Middle frontal gyrus (tissue), 1 donor: ENCODE measurements at regions not wholly inside any gene's neighbourhood (a gene's known extent, or its start where the extent isn't known, plus 50 kb on each side); places are given as distances from the start of the nearest gene placed in this dataset.

Source experiments
- DNase-seq: peaks from one replicate; pipeline ENCODE4 v3.0.0-alpha.2; 2015; ENCODE audit warnings: low spot score; ENCODE audit errors: extremely low spot score

- DNase-seq, result no peak
Observed at GRCh38 chr2:19041434-19042041, 316.9 kb downstream of the OSR1 start.

- no peak for DNase-seq
Observed at GRCh38 chr2:19038071-19039015, 320.1 kb downstream of the OSR1 start.

GRCh38 chr2:19036091-19036490 is 322.3 kb downstream of the OSR1 start:
- DNase-seq, result no peak

GRCh38 chr2:19035238-19035637 is 323.2 kb downstream of the OSR1 start:
- no peak for DNase-seq

- no peak for DNase-seq
Observed at GRCh38 chr2:19033240-19033639, 325.2 kb downstream of the OSR1 start.

GRCh38 chr2:19031642-19032041 is 326.8 kb downstream of the OSR1 start:
- DNase-seq, result no peak

GRCh38 chr2:19029655-19030054 is 328.8 kb downstream of the OSR1 start:
- no peak for DNase-seq

GRCh38 chr2:19028587-19029375 is 329.6 kb downstream of the OSR1 start:
- no peak for DNase-seq

GRCh38 chr2:19027626-19028025 is 330.8 kb downstream of the OSR1 start:
- DNase-seq, result no peak

GRCh38 chr2:19026261-19026660 is 332.2 kb downstream of the OSR1 start:
- no peak for DNase-seq

- no peak for DNase-seq
Observed at GRCh38 chr2:19022334-19022733, 336.1 kb downstream of the OSR1 start.

GRCh38 chr2:19021721-19022120 is 336.7 kb downstream of the OSR1 start:
- DNase-seq, result no peak

- DNase-seq, result no peak
Observed at GRCh38 chr2:19021100-19021476, 337.3 kb downstream of the OSR1 start.

GRCh38 chr2:19020144-19021099 is 338.0 kb downstream of the OSR1 start:
- no peak for DNase-seq

- DNase-seq, result no peak
Observed at GRCh38 chr2:19009510-19009909, 348.9 kb downstream of the OSR1 start.

GRCh38 chr2:19003554-19003953 is 354.9 kb downstream of the OSR1 start:
- no peak for DNase-seq

- DNase-seq, result no peak
Observed at GRCh38 chr2:19000776-19001175, 357.6 kb downstream of the OSR1 start.

GRCh38 chr2:18999198-18999597 is 359.2 kb downstream of the OSR1 start:
- no peak for DNase-seq

GRCh38 chr2:18998491-18998890 is 359.9 kb downstream of the OSR1 start:
- no peak for DNase-seq

- no peak for DNase-seq
Observed at GRCh38 chr2:18993756-18994338, 364.6 kb downstream of the OSR1 start.
